HG02870 (cell line): ENCODE measurements at regions not wholly inside any gene's neighbourhood (a gene's known extent, or its start where the extent isn't known, plus 50 kb on each side); places are given as distances from the start of the nearest gene placed in this dataset.
"Not testable (repeated sequence)": the region's sequence is repeated elsewhere in the genome, so short reads cannot be mapped to it uniquely, and the experiment has no call there.

ENCODE experiments used
- ATAC-seq: cut with Tn5 transposase; IDR thresholded peaks from one replicate; pipeline ENCODE4 v1.9.1; 2021; ENCODE audit warnings: mild to moderate bottlenecking, moderate library complexity; ENCODE audit not compliant: unreplicated experiment

DNA sequence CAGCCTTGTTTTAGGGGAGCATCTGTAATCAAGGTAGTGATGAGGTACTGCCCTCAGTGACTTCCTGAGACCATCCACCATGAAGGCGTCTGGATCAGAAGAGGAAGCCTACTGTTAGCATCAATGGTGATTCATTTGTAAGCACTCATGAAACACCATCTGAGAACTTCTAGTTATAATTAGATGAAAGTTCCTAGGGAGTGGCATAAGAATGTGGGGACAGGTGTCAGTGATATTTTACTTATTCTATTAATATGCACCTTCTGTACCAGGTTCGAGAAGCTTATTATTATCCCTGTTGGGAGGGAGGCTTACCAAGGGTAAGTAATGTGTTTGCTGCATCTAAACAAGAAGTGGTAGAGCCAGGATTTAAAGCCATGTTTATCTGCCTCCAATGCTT, 295.8 kb upstream of the TBL1XR1 start:
- no peak for ATAC-seq

DNA sequence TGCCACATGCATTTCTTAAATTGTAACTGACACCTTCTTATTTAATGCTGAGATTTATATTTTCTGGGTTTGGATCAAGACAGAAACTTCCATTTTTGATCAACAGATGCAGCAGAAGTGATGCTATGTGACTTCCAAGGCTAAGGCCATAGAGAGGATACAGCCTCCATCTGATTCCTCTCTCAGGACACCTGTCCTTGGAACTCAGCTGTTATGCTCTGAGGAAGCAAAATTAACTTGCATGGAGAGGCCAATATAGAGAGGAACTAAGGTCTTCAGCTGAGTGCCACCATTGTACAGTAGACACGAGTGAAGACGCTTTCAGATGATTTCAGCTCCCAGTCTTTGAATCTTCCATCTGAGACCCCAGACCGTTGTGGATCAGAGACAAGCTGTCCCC, 296.9 kb upstream of the TBL1XR1 start:
- ATAC-seq, result no peak

DNA sequence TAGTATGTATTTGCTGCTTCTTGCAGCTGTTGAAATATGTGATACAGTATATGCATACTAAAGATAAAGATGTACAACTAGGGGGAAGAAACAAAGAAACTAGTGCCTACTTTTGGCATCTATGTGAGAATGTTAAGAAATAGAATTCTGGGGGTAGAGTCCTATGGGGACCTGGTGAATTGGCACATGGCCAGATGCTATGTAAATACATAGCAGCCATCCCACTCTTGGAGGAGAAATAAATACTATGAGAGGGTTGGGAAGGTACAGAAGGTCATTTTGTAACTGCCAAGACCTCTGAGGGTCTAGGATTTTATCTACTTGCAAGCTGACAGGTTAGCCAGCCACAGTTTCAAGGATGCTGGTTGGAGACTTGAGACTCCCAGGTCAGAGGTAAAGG, 298.3 kb upstream of the TBL1XR1 start:
- no peak for ATAC-seq

DNA sequence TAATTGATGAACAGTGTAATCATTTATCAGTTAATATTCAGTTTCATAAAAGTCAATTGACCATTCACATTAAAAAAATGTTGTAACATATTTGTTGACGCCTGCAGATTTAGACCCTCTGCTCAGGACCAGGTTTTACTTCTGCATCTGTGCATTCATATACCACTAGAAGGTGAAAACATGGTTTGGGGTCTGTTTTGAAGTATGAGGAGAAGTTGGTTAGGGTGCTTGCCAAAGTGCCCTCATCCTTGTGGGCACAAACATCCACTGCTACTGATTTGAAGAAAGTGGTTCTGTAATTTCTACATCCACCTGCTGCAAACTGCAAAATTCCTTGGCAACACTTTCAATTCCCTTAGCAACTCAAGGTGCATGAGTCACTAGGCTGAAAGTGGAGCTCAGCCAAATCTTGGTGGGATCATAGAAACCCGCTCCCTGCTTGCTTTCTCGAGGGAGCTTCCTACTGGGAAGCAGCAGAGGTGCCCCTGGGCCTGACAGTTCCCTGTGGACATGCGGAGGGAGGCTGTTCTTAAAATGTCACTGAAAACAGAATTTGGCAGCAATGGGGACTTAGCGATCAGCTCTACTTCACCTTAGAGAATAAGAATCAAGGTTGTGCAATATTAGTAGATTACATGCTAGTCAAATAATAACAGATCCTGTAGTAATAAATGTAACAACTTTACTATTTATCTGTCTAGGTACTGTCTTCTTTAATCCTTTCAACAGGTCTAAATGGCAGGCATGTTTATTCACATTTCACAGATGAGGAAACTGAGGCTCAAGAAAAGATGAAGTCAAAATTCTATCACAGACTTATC, 301.0 kb upstream of the TBL1XR1 start:
- no peak for ATAC-seq

DNA sequence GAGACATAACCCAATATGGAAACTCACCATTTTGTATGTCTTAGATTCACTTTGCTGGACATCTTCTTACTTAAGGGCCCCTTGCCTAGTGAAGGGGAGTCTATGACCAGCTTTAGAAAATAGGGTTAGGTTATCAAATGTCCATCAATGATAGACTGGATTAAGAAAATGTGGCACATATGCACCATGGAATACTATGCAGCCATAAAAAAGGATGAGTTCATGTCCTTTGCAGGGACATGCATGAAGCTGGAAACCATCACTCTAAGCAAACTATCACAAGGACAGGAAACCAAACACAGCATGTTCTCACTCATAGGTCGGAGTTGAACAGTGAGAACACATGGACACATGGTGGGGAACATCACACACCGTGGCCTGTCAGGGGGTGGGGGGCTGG, 301.8 kb upstream of the TBL1XR1 start:
- not testable (repeated sequence) for ATAC-seq

DNA sequence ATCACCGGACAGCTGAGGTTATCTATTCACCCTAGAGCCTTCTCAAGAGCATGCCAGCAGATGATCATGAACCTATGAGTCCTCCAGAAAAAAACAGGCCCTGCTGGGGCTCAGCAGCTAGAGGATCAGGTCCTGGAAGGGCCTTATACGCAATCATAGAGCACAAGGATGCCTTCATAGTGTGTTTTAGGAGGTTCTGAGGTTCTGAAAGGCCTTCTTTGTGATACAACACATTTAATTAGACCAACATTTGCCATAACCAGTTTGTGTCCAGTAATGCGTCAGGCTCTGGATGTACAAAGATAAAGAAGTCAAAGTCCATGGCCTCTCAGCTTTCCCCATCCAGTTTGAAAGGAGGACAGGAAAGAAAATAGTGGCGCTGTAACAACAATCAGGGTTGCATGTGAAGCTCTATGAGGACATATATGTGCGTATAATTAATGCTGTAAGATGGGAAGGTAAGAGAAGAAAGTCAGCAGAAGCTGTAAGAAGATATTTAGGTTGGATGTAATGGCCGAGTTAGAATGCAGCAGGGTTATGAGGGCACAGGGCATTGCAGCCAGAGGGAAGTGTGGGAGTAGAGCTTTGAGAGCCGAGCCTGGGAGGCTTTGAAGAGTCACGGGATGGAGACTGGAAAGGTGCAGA, 302.6 kb upstream of the TBL1XR1 start:
- no peak for ATAC-seq

DNA sequence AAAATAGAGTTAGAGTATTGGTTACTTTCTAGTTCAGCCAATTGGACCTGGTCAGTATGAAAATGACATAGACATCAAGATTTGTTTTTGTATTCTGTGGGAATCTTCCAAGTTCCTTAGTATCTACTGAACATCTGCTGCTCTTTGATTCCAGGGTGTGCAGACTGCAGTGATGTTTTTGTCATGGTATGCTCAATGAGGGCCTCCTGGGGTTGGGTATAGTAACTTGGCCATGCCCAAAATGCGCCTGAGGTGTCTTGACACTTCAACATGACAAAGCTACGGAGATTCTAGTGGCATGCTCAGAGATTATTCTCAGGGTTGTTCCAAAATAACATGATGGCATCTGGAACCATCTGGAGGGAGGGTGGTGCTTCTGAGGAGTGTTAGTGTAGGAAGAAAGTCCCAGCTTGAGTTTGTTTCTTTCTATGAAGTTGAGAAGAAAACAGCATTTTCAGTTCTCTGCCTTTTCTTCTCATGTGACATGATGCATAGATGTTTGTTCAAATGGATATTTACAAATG, 313.5 kb upstream of the TBL1XR1 start:
- no peak for ATAC-seq

DNA sequence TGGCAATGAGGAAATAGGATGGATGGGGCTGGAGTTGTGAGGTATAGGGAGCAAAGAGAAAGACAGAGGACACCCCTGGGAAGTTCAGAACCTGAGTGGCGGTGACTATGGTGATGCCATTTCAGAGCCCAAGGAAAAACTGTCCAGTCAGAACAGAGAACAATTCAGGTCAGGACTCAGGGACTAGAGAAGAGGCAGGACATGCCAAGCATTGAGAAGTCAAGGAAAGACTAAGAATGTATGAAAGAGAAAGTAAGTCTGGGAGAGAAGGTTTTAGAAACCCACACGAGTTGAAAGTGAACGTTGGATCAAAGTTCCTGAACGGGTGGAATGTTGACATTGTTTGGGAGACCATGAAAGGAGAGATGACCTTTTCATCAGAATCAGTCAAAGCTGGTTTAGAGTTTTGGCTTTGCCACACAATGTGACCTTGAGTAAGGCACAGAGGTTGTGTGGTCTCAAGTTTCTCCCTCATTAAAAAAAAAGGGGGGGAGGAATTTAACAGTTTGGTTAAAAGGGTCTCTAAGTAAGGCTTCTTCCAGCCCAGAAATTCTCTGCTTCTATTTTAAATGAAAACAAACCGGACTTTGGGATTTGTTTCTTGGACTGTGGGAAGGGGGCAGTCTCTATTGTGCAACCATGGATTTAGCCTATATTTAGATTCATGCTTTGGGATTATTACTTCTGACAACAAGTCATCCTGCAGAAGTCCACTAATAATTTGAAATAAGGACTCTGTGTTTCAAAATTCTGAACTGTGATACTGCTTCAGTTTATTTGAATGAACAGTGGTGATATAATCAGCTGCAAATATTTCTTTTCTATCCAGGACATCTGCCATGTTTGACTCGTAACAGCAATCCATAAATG, 315.9 kb upstream of the TBL1XR1 start:
- no peak for ATAC-seq

DNA sequence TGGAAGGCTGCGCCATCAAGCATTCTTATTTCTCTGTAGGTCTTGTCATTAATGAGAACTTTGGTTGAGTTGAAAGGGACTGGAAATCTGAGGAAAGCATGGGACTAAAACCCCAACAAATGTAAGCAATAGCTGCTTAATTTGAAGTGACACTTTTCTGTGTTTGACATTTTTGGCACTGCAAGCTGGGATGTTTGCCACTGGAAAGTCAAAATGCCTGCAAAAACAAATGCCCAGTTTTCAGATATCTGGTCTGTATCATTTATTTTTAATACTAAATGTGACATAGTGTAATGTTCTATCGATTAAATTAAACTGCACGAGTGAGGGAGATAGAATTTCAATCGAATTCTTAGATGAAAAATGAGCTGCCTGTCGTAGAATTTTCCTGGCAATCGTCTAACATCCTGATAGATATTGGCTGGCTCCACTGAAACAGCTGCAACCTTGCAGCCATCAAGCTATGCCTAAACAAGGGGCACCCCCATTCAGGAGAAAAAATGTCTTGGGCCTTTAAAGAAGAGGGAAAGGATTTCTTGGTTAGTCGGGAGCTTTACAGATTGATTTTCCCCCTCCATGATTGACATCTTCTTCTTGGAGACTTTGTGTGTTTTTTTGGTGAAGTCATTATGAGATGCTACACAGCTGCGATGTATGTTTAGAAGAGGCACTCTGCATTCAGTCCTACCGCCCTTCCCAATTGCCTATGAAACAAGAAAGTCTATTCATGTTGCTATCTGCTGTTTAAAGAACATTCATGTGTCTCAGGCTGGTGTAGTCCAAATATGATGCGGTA, 316.7 kb upstream of the TBL1XR1 start:
- ATAC-seq, result no peak

DNA sequence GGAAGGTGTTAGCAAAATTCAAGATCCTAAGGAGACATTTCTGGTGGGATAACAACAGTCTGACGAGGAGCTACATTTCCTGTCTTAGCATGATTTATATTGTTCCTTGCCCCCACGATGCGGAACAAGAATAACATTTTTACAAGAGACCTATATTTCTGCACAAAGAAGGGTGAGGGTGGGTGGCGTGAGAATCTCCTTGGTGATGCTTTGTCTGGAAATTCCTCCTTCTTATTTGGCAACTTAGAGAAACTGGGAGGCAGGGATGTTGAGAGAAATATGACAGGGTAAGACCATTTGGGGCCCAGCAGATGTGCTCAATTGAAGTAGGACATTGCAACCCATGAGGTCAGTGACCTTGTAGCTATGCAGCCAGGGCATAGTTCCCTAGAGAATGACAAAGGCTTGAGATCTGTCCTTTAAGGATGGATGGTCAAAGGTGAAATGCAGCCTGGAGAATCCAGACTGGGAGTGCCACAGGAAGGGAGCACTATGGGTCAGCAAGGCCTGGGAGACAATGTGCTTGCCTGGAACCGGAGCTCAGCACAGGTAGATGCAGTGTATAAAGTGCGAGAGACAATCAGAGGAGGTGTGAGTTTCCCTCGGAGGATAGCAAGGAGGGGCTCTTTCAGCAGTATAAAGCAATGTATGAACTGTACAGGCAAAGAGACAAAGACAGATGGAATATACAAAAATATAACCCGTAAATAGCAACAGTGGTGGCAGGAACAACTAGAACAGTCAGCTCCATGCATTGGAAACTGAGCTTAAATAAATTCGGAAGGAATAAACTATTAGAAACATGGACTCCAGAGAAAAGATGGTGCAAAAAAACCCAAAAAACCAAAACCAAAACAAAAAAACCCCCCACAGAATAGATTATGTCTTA, 317.6 kb upstream of the TBL1XR1 start:
- no peak for ATAC-seq

DNA sequence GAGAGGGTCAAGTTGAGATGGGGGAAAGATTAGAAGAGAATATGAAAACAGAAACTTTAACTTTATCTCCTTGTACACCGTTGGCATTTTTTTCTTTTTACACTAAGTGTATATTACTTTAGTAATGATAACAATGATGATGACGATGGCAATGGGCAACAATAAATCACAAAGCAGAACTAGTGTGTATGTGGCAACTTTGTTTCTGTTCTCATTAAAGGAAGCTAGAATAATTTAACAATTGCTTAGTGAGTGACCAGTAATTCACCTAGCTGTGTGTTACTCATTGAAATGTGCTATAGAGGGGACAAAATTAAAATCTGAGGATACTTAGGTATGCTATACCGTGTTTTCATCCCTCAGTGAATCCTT, 318.5 kb upstream of the TBL1XR1 start:
- ATAC-seq, result no peak

DNA sequence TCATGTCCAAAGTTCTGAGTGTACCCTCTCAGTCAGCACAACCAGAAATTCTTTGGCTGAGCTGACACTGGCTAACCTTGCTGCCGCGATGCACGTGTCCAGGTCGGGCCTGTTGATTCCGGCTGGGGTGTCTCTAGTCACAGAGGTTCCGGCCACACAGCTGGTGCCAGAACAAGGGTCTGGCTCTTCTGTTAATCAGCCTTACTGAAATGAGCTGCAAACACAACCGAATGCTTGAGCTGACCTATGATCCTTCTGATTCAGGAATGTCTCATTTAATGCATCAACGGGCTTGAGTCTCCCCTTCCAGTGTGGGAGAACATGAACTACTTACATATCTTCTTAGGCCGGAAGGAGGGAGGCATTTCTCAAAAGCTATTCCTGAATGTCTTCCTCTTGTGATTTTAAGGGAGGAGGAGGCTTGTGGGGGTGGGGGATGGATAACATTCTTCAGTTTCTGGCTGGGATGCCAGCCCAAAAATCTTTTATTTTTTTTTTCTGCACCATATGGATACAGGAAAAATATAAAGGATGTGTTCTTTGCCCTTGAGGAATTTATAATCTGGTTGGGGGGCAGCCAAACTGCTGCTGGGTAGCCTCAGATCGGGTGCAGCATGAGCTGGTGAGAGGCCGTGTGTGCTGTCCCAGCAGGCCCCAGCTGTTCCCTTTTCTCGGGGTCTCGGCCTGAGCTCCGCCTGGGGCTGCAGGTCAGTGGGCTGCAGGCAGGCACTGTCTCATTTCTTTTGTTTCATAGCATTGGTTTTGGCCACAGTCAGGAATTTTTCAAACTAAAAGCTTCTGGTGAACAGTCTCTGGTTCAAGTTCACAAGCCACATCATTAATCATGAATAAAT, 319.1 kb upstream of the TBL1XR1 start:
- ATAC-seq, result no peak

DNA sequence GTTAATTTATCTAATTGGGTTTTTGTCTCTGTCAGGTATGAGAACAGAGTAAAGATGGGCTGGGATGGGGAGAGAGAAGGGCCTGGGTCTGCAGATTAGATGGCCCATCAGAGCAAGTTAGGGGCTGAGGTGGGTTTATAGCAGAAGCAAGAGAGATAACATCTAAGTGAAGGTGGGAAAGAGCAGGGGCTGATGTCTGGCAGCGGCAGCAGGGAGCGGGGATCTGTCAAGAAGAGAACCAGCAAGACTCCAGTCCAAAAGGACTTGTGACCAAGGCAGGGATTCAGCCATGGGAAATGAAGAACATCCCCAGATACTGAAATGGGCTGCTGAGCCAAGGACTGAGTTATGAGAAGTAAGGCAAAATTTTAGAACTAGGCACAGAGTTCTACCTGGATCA, 320.6 kb upstream of the TBL1XR1 start:
- no peak for ATAC-seq

DNA sequence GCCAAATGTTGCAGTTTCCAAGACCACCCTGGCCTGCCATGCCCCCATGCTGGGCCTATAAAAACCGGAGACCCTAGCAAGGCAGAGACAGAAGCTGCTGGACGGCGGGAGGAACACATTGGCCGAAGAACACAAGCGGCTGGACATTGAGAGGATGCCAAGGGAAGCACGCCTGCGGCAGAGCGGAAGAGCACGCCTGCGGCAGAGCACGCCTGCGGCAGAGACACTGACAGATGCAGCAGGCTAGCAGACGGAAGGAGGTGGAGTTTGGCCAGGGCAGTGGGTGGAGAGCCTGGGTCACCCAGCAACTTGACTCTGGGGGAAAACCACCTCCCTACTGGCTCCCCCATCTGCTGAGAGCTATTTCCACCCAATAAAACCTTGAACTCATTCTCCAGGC, 322.3 kb upstream of the TBL1XR1 start:
- ATAC-seq, result no peak

DNA sequence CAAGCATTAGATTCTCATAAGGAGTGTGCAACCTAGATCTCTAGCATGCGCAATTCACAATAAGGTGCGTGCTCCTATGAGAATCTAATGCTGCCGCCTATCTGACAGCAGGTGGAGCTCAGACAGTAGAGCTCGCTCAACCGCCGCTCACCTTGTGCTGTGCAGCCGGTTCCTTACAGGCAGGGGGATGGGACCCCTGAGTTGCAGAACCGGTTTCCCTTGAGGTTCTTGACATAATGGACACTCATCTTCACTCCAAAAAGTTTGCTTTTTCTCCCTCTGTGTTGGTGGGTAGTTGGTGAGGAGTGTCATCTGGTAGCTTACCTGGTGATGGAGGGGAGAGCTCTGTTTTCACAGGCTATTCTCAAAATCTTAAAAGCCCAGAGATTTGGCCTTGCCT, 324.0 kb upstream of the TBL1XR1 start:
- ATAC-seq, result no peak

DNA sequence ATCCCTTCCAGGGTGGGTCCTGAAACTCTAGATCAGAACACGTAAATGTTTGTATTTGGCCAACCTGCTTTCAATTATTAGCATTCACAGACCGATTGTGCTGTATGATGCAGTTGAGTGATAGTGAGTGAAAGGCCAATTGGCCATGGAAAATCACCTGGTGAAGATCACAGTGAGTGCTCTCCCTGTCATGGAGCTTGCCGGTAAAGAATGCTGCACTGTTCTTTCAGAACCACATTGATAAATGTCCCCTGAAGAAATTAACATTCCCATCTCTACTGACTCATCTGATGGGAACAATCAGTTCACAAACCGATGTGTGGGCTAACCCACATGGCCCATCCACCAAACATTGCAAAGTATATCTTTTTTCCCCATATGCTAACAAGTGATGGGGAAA, 324.8 kb upstream of the TBL1XR1 start:
- ATAC-seq, result no peak

DNA sequence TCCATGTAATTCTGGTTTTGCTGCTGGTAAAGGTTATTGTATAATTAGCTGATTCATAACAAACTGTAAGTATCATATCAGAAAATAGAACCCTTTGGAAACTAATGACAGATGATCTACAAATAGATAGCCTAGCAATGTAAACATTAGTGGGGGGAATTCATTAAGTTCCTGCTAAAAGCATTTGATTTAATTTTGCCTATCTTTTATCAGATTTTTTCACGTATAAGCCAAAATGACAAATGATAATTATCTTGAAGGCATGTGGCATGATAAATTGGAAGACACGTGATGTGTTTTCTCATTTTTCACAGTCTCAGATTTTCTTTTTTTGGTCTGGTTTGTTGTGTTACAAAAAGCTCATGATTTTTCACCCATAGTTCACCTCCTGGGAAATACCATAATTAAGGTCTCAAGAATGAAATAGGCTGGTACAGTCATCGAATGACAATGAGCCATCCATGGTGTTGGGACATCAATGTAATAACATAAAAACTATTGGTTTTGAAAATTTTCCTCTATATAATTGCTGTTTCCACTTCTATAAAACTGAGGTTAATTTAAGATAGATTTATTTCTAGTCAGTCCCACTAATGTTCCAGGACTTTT, 325.9 kb upstream of the TBL1XR1 start:
- ATAC-seq, result no peak

DNA sequence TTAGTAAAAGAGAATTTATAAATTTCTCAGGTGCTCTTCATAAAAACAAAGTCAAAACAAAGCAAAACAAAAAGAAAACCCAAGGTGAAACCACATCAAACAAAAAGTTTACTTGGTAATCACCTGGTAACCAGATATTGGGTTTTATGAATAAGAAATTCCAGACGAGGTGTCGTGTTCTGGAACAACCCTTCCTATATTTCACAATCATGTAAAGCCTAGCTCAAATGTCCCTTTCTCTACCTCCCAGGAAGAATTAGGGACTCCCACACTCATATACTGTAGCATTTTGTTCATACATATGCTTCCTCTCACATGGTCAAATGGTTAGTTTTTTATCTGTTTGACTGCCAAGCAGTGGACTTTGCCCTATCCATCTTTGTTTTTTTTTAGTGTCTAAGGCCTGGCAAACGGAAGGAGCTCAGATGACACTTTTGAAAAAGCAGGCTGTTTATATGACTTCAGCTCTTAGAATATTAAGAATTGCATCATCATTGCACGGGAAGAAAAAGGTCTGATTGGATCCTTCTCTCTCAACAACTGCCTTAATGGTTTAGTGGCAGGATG, 326.7 kb upstream of the TBL1XR1 start:
- no peak for ATAC-seq
